GM20000 (cell line): ENCODE measurements at regions not wholly inside any gene's neighbourhood (a gene's known extent, or its start where the extent isn't known, plus 50 kb on each side); places are given as distances from the start of the nearest gene placed in this dataset.

Experiments used
- DNase-seq: peaks from one replicate; pipeline ENCODE4 v3.0.0; 2012; ENCODE audit warnings: low spot score
- TF ChIP-seq, protein P1 (sequence below): IDR thresholded peaks from 2 replicates; pipeline ENCODE4 v1.5.1; 2012; ENCODE audit warnings: mild to moderate bottlenecking, control low read depth; ENCODE audit errors: extremely low read depth, missing control alignments

DNA sequence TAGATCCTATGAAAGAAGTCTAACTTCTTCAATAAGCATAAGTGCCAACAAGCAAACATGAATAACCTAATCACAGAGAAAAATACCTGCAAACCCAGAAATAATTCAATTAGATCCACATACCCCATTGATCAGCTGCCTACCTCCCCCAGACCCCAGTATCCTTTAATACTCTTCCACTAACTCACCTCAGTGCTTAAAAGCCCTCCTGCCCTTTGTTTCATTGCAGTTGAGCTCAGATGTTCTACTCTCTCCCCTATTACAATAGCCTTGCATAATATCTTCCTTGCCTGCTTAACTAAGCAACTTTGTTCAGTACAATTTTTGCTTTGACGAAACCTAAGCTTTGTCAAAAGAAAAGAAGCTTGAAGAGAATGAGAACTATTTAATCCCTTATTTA, 156.0 kb upstream of the ZC3H15 start:
- TF ChIP-seq, protein P1, sequence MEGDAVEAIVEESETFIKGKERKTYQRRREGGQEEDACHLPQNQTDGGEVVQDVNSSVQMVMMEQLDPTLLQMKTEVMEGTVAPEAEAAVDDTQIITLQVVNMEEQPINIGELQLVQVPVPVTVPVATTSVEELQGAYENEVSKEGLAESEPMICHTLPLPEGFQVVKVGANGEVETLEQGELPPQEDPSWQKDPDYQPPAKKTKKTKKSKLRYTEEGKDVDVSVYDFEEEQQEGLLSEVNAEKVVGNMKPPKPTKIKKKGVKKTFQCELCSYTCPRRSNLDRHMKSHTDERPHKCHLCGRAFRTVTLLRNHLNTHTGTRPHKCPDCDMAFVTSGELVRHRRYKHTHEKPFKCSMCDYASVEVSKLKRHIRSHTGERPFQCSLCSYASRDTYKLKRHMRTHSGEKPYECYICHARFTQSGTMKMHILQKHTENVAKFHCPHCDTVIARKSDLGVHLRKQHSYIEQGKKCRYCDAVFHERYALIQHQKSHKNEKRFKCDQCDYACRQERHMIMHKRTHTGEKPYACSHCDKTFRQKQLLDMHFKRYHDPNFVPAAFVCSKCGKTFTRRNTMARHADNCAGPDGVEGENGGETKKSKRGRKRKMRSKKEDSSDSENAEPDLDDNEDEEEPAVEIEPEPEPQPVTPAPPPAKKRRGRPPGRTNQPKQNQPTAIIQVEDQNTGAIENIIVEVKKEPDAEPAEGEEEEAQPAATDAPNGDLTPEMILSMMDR = no peak
- DNase-seq = no peak

DNA sequence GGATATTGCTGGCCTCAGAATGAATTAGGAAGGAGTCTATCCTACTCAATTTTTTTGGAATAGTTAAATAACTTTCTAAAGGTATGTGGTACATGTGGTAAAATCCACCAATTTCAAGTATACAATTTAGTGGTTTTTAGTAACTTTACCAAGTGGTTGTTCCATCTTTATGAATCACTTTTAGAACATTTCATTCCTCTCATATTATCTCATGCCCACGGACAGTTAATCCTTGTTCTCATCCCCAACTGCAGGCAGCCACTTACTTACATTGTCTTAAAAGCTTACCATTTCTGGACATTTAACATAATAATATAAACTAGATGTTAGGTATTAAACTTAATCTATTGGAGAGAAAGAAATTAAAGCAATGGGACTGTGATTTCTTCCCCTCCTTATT, 146.3 kb upstream of the ZC3H15 start:
- TF ChIP-seq, protein P1 = no peak
- no peak for DNase-seq

DNA sequence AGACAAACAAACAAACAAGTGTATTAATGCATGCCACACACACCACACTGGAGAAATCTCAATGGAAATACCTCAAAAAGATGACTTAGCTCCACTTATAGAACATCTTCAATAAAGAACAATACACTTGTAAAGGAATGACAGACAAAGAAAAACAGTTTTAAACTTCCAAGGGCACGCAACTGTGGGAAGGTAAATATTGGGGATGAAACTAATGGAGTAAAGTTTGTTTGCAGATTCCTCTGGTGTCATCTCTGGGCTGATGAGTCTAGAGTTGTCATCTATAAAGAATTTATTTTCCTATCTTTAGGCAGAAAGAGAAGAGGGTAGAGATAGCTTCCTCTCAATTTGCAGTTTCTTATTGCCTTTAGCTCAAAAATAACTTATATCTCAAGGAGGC, 144.0 kb upstream of the ZC3H15 start:
- DNase-seq = no peak
- TF ChIP-seq, protein P1 = no peak

DNA sequence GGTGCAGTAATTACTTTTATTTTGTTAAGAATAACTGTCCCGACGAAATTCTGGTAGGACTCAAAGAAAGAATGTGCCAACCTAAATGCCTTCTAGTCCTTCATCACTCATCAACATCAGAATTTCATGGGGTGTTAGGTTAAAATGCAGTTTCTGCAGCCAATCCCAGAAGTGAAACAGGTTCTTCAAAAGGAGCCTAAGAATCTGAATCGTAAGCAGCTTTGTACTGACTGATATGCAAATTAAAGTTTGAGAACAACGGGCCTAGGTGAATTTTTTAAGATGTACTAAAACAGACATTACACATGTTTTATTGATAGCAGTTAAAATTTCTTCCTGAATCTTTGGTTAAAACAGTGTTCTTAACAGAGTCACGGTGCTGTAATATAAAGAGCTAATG, 140.3 kb upstream of the ZC3H15 start:
- no peak for DNase-seq
- TF ChIP-seq, protein P1 = no peak

DNA sequence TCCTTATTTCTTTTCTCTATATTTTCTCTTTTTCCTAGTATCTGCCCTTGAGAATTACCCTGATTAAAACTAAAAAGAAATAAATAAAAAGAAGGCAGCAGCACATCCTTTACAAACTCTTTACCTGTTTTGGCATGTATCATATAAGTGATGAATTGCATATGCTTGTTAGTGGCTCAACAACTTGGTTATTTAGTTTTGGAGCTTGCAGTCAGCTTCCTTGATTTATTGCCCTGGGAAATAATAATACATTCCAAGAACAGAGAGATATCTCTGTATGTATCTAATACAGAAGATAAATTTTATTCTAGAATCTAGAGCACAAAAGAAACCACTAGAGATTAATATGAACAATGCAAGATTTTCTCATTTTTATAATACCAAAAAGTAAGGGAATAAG, 139.8 kb upstream of the ZC3H15 start:
- TF ChIP-seq, protein P1 = no peak
- no peak for DNase-seq

DNA sequence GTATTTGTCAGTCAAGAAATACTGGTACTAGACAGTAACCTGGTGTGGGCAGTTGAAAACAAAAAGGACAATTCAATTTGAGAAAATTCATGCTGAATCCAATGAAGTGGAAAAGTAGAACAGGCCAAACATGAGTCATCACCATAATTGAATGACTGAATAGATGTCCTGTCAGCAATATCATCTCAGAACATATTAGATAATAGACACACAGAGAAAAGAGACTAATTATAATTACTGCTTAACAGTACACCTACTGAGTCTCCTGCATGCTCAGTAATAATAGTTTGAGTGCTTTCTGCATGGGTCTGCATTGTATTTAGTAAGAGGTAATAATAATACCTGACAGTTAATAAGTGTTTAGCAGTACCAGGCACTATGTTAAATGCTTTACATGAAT, 138.6 kb upstream of the ZC3H15 start:
- TF ChIP-seq, protein P1 = no peak
- no peak for DNase-seq

DNA sequence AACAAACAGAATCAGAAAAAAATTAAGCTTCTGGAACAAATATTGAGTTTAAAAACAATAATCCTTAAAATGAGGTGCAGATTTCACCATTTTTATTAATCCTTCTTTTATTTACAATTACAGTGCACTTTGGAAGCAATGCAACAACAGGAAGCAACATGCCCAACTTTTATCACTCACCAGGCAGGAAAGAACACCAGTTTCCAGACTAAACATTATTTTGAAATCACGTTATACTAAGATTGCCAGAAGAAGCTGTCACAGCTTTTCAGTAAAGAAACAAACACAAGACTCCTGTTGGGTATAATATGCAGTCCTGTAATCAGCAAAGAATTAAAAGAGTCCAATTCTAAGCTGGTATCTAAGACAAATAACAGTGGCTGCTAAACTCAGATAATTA, 137.9 kb upstream of the ZC3H15 start:
- TF ChIP-seq, protein P1 = no peak
- no peak for DNase-seq
